Transverse colon (tissue), 4 donors: ENCODE measurements at regions not wholly inside any gene's neighbourhood (a gene's known extent, or its start where the extent isn't known, plus 50 kb on each side); places are given as distances from the start of the nearest gene placed in this dataset.

Source experiments
- DNase-seq: peaks from one replicate; pipeline ENCODE4 v3.0.0-alpha.2; 2019
- H3K27ac ChIP-seq, 4 donors: fragments of 200-600 bp; sonication (generic); 2 replicates each; pipeline ENCODE4 v1.5.1; 2016 to 2018; ENCODE audit warnings: inconsistent platforms in 4 of 4
- H3K27me3 ChIP-seq: fragments of 200-600 bp; sonication (generic); 2 replicates; pipeline ENCODE4 v1.5.1; 2017; ENCODE audit warnings: inconsistent platforms
- H3K36me3 ChIP-seq, 4 donors: fragments of 200-600 bp; sonication (generic); 2 replicates each; pipeline ENCODE4 v1.5.1; 2017 to 2019; ENCODE audit warnings: inconsistent platforms in 4 of 4
- H3K4me1 ChIP-seq, 4 donors: fragments of 200-600 bp; sonication (generic); 2 replicates each; pipeline ENCODE4 v1.5.1; 2017 to 2020; ENCODE audit warnings: inconsistent platforms in 4 of 4
- H3K4me3 ChIP-seq, 4 donors: fragments of 200-600 bp; sonication (generic); 1 replicate in 1 of 4; 2 replicates in 3 of 4; pipeline versions ENCODE4 v1.5.1 to v1.6.1; 2017 to 2019; ENCODE audit warnings: inconsistent platforms in 4 of 4
- H3K9me3 ChIP-seq, 2 donors: fragments of 200-600 bp; sonication (generic); 2 replicates each; pipeline ENCODE4 v1.5.1; 2017 to 2019; ENCODE audit warnings: inconsistent platforms in 2 of 2
- EP300 ChIP-seq: sonication (generic); formaldehyde crosslinking; IDR thresholded peaks from one replicate; pipeline ENCODE4 v1.6.1; 2017; ENCODE audit warnings: antibody characterized with exemption, low read depth
- POLR2A ChIP-seq: fragments of 450-650 bp; IDR thresholded peaks from one replicate; pipeline ENCODE4 v1.6.1; 2016; ENCODE audit warnings: antibody characterized with exemption, mild to moderate bottlenecking, moderate library complexity
- POLR2AphosphoS5 ChIP-seq, 3 donors: sonication (generic); formaldehyde crosslinking; IDR thresholded peaks; one replicate each; pipeline ENCODE4 v1.6.1; 2016; ENCODE audit warnings: antibody characterized with exemption in 3 of 3
- WGBS, 2 donors: methylation state at CpG; one replicate each; pipeline ENCODE4 v1.1.5; 2018; ENCODE audit warnings: low coverage in 1 of 2; 5-methylcytosine and 5-hydroxymethylcytosine counted together
- in situ Hi-C, 4 donors: fragments of 200-750 bp; cut with MboI; loops; one replicate each; pipeline versions ENCODE4 v1.15.0 to v1.15.1; 2017; ENCODE audit warnings: low sequenced_read_pairs in 3 of 4, low pct_ligation_motif_present in 1 of 4, low pct_unique_long_range_greater_than_20kb in 1 of 4
- intact Hi-C: fragments of 100-400 bp; cut with DNase I; formaldehyde crosslinking; loops from one replicate; pipeline ENCODE4 v1.15.1; 2023; ENCODE audit warnings: low total_unique reads
- TF ChIP-seq, protein P1 (sequence below), 5 experiments: fragments of 200-600 bp in 3 of 5; fragments of 450-650 bp in 2 of 5; sonication (generic) in 3 of 5; IDR thresholded peaks; 1 replicate in 2 of 5; 2 replicates in 3 of 5; pipeline ENCODE4 v1.5.1; 2016 to 2017; ENCODE audit warnings: antibody characterized with exemption in 5 of 5, inconsistent platforms in 3 of 5, mild to moderate bottlenecking in 2 of 5, moderate library complexity in 1 of 5

DNA sequence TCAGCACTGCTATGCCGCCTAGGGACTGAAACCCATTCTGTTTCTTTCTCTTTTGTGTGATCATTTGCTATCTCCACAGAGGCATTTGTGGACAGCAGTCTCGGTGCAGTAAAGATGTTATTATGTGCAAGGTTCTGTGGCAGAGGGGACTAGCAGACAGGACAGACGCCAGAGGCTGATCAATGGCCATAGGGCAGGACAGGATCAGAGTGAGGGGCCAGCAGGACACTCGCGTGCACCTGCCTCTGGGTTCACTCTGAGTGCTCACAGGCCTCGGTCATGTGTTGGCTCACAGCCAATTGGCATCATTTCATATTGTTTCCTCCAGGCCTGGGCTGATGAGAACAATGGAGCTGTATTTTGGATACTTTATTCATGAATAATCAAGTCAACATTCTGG, 212.6 kb downstream of the TGFB2 start:
- in situ Hi-C loops (no loop called here), intact Hi-C loops (no loop called here)
- Histone ChIP-seq H3K4me3 (no peak overlapping the region), H3K9me3 (no peaks in the 10 kb centered on the region), H3K27ac (no peak overlapping the region), H3K4me1 (no peaks in the 10 kb centered on the region), H3K27me3 (no peaks in the 10 kb centered on the region), H3K36me3 (no peaks in the 10 kb centered on the region)
- TF ChIP-seq, protein P1, sequence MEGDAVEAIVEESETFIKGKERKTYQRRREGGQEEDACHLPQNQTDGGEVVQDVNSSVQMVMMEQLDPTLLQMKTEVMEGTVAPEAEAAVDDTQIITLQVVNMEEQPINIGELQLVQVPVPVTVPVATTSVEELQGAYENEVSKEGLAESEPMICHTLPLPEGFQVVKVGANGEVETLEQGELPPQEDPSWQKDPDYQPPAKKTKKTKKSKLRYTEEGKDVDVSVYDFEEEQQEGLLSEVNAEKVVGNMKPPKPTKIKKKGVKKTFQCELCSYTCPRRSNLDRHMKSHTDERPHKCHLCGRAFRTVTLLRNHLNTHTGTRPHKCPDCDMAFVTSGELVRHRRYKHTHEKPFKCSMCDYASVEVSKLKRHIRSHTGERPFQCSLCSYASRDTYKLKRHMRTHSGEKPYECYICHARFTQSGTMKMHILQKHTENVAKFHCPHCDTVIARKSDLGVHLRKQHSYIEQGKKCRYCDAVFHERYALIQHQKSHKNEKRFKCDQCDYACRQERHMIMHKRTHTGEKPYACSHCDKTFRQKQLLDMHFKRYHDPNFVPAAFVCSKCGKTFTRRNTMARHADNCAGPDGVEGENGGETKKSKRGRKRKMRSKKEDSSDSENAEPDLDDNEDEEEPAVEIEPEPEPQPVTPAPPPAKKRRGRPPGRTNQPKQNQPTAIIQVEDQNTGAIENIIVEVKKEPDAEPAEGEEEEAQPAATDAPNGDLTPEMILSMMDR (IDR thresholded peaks at IDR 0.05) = no peak
- TF ChIP-seq POLR2A (no peak), POLR2AphosphoS5 (IDR thresholded peaks at IDR 0.05) (no peak), EP300 (no peak)
- 43 to 49% methylated on average over 4 to 6 of the region's 6 CpGs for WGBS, 2 donors
- DNase-seq = no peak

DNA sequence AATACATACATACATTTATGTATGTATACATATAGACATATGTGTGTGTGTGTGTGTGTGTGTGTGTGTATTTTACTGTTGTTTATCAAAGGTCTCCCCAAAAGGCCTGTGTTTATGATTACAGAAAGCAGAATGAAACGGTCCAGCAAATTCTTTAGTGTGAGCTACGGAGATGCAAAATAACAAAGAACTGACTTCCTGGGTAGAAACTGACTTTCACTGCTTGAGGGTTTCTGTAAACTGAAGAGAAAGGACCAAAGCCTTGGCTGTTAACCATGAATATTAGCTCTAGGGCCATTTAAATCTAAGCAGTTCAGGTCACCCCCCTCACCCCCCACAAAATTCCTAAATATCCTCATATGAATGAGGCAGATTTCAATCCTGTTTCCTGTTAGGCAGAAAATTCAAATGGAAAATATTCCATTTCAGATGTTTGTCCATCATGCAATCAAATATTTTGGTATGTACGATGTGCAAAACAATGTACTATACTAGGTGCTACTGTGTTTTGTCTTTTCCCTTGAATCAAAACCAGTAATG, 213.2 kb downstream of the TGFB2 start:
- intact Hi-C loops (no loop called here), in situ Hi-C loops (no loop called here)
- TF ChIP-seq, protein P1 (IDR thresholded peaks at IDR 0.05) = no peak
- TF ChIP-seq POLR2AphosphoS5 (IDR thresholded peaks at IDR 0.05) (no peak), POLR2A (no peak), EP300 (no peak)
- Histone ChIP-seq H3K27me3 (no peaks in the 10 kb centered on the region), H3K36me3 (no peaks in the 10 kb centered on the region), H3K4me3 (no peak overlapping the region), H3K9me3 (no peaks in the 10 kb centered on the region), H3K27ac (no peak overlapping the region), H3K4me1 (no peaks in the 10 kb centered on the region)
- 53 to 79% methylated on average over 3 of the region's 3 CpGs for WGBS, 2 donors
- no peak for DNase-seq

DNA sequence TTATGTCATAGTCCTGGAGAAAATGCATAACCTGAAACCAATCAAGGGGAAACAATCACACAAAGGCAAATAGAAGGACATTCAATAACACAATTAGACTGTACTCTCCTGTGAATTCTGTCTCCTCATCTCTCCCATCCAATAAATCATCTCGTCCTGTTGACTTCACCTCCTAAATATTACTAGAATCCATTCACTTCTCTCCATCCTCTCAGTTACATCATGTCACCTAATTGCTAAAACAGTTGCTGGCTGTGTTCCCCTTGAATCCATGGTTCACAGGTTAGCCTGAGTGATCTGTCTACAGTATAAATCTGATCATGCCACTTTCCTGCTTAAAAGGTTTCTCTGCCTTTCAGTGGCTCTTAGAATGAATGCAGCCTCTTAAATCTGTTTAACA, 220.2 kb downstream of the TGFB2 start:
- 54 to 60% methylated on average over 1 of the region's 1 CpG for WGBS, 2 donors
- no peak overlapping the region for H3K4me3 ChIP-seq
- H3K4me1 ChIP-seq = no peaks in the 10 kb centered on the region
- intact Hi-C loops (no loop called here), in situ Hi-C loops (no loop called here)
- DNase-seq = no peak
- H3K36me3 ChIP-seq = no peaks in the 10 kb centered on the region
- H3K27me3 ChIP-seq = no peaks in the 10 kb centered on the region
- no peak for TF ChIP-seq POLR2A
- TF ChIP-seq EP300 = no peak
- TF ChIP-seq POLR2AphosphoS5 (IDR thresholded peaks at IDR 0.05) = no peak
- TF ChIP-seq, protein P1 (IDR thresholded peaks at IDR 0.05) = no peak
- no peaks in the 10 kb centered on the region for H3K9me3 ChIP-seq
- no peak overlapping the region for H3K27ac ChIP-seq

DNA sequence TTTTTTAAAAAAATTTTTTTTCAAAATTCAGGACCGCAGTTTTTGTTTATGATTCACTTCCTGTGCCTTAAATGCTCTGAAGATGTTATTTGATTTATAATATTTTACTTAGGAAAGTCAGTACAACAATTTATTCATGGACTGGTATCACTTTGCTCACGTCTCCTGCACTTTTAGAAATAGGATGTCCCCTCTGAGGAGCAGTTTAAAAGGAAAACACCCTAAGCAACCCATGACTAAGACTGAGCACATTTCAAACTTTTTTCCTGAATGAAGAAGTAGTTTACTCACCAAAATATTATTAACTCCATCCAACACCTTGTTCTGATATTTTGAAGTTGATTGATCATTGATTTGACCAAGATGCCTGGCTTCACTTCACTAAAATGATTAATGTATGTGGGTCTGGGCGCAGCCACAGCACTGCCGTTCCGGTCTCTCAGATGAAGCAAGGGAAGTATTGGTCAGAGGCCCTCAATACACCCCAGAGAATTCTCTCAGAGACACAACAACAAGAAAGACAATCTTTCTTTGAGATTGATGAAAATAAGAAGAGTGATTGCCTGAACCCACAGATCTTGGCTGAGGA, 223.9 kb downstream of the TGFB2 start:
- Histone ChIP-seq H3K36me3 (no peaks in the 10 kb centered on the region), H3K4me1 (no peaks in the 10 kb centered on the region), H3K4me3 (no peak overlapping the region), H3K27me3 (no peaks in the 10 kb centered on the region), H3K27ac (no peak overlapping the region), H3K9me3 (no peaks in the 10 kb centered on the region)
- WGBS, 2 donors = 70 to 80% methylated on average over 2 to 5 of the region's 5 CpGs
- DNase-seq = no peak
- intact Hi-C loops = no loop called here
- TF ChIP-seq POLR2A (no peak), EP300 (no peak), POLR2AphosphoS5 (IDR thresholded peaks at IDR 0.05) (no peak)
- TF ChIP-seq, protein P1 (IDR thresholded peaks at IDR 0.05) = no peak
- in situ Hi-C loops = no loop called here
